ENCODE measurements at regions not wholly inside any gene's neighbourhood (a gene's known extent, or its start where the extent isn't known, plus 50 kb on each side); places are given as distances from the start of the nearest gene placed in this dataset.
"Not testable (repeated sequence)": the region's sequence is repeated elsewhere in the genome, so short reads cannot be mapped to it uniquely, and the experiment has no call there.

DNA sequence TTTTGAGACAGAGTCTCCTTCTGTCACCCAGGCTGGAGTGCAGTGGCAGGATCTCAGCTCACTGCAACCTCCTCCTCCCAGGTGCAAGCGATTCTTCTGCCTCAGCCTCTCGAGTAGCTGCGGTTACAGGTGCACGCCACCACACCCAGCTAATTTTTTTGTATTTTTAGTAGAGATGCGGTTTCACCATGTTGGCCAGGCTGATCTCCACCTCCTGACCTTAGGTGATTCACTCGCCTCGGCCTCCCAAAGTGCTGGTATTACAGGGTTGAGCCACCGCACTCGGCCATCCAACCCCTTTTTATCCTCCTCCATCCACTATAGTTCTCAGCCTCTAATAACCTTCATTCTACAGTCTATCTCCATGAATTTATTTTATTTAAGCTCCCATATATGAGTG lies 617.3 kb upstream of the EDIL3 start:
- TF ChIP-seq, protein P1, sequence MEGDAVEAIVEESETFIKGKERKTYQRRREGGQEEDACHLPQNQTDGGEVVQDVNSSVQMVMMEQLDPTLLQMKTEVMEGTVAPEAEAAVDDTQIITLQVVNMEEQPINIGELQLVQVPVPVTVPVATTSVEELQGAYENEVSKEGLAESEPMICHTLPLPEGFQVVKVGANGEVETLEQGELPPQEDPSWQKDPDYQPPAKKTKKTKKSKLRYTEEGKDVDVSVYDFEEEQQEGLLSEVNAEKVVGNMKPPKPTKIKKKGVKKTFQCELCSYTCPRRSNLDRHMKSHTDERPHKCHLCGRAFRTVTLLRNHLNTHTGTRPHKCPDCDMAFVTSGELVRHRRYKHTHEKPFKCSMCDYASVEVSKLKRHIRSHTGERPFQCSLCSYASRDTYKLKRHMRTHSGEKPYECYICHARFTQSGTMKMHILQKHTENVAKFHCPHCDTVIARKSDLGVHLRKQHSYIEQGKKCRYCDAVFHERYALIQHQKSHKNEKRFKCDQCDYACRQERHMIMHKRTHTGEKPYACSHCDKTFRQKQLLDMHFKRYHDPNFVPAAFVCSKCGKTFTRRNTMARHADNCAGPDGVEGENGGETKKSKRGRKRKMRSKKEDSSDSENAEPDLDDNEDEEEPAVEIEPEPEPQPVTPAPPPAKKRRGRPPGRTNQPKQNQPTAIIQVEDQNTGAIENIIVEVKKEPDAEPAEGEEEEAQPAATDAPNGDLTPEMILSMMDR (conservative IDR thresholded peaks at IDR 0.05; ENCODE audit: low read depth, low read length) = not testable (repeated sequence)
- not testable (repeated sequence) for TF ChIP-seq EZH2 (IDR thresholded peaks at IDR 0.05; ENCODE audit: borderline replicate concordance, low read depth, low read length, poor library complexity, severe bottlenecking)

Measured in A673 (cell line).